Jurkat, Clone E6-1 (cell line): ENCODE measurements at regions not wholly inside any gene's neighbourhood (a gene's known extent, or its start where the extent isn't known, plus 50 kb on each side); places are given as distances from the start of the nearest gene placed in this dataset.
A peak's percentile ranks its signal among the peaks of the same experiment; 100 is the strongest.

ENCODE experiments used
- DNase-seq: peaks from one replicate; pipeline ENCODE4 v3.0.0-alpha.2; 2011; ENCODE audit warnings: low read depth, low spot score
- H3K4me3 ChIP-seq: 2 replicates; pipeline ENCODE4 v1.5.1; 2011; ENCODE audit warnings: mild to moderate bottlenecking, low read length, control low read depth, moderate library complexity

- H3K4me3 ChIP-seq = no peak overlapping the region
- DNase-seq = no peak
Observed at GRCh38 chr12:59179231-59179630, 258.9 kb upstream of the LRIG3 start.

- H3K4me3 ChIP-seq = no peak overlapping the region
- DNase-seq = no peak
Observed at GRCh38 chr12:59173695-59174094, 253.4 kb upstream of the LRIG3 start.

- no peak overlapping the region for H3K4me3 ChIP-seq
- DNase-seq = no peak
Observed at GRCh38 chr12:59168647-59169046, 248.3 kb upstream of the LRIG3 start.

GRCh38 chr12:59166457-59166856 lies 246.2 kb upstream of the LRIG3 start:
- no peak overlapping the region for H3K4me3 ChIP-seq
- DNase-seq = no peak

- no peak overlapping the region for H3K4me3 ChIP-seq
- DNase-seq = peak; percentile 20
Observed at GRCh38 chr12:59164991-59165718, 244.9 kb upstream of the LRIG3 start.

GRCh38 chr12:59164226-59164625 lies 243.9 kb upstream of the LRIG3 start:
- H3K4me3 ChIP-seq = no peak overlapping the region

GRCh38 chr12:59158681-59159080 lies 238.4 kb upstream of the LRIG3 start:
- no peak for DNase-seq
- H3K4me3 ChIP-seq = no peak overlapping the region

More at GRCh38 chr12:59164226-59164625, 243.9 kb upstream of the LRIG3 start:
- no peak for DNase-seq

- no peak overlapping the region for H3K4me3 ChIP-seq
- DNase-seq = no peak
Observed at GRCh38 chr12:59158066-59158465, 237.8 kb upstream of the LRIG3 start.

GRCh38 chr12:59155448-59155847 lies 235.1 kb upstream of the LRIG3 start:
- no peak for DNase-seq
- H3K4me3 ChIP-seq = no peak overlapping the region

GRCh38 chr12:59151243-59151642 lies 230.9 kb upstream of the LRIG3 start:
- H3K4me3 ChIP-seq = no peak overlapping the region
- no peak for DNase-seq

- peak; percentile 80 for DNase-seq
- no peak overlapping the region for H3K4me3 ChIP-seq
Observed at GRCh38 chr12:59149995-59150642, 229.8 kb upstream of the LRIG3 start.

- H3K4me3 ChIP-seq = no peak overlapping the region
- DNase-seq = no peak
Observed at GRCh38 chr12:59147791-59148190, 227.5 kb upstream of the LRIG3 start.

- DNase-seq = no peak
- H3K4me3 ChIP-seq = no peak overlapping the region
Observed at GRCh38 chr12:59142183-59142790, 222.0 kb upstream of the LRIG3 start.

- H3K4me3 ChIP-seq = no peak overlapping the region
- DNase-seq = no peak
Observed at GRCh38 chr12:59134750-59135149, 214.4 kb upstream of the LRIG3 start.

- H3K4me3 ChIP-seq = no peak overlapping the region
- DNase-seq = no peak
Observed at GRCh38 chr12:59131462-59131861, 211.2 kb upstream of the LRIG3 start.

GRCh38 chr12:59122784-59123183 lies 202.5 kb upstream of the LRIG3 start:
- DNase-seq = no peak
- no peak overlapping the region for H3K4me3 ChIP-seq

- H3K4me3 ChIP-seq = no peak overlapping the region
- no peak for DNase-seq
Observed at GRCh38 chr12:59121451-59121850, 201.1 kb upstream of the LRIG3 start.

GRCh38 chr12:59119676-59120075 lies 199.4 kb upstream of the LRIG3 start:
- no peak for DNase-seq
- H3K4me3 ChIP-seq = no peak overlapping the region

- DNase-seq = no peak
- H3K4me3 ChIP-seq = no peak overlapping the region
Observed at GRCh38 chr12:59118356-59118755, 198.1 kb upstream of the LRIG3 start.

GRCh38 chr12:59115995-59116394 lies 195.7 kb upstream of the LRIG3 start:
- H3K4me3 ChIP-seq = no peak overlapping the region
- no peak for DNase-seq
